Nephron progenitor cell (in vitro differentiated cells): ENCODE measurements at regions not wholly inside any gene's neighbourhood (a gene's known extent, or its start where the extent isn't known, plus 50 kb on each side); places are given as distances from the start of the nearest gene placed in this dataset.

Experiments used
- DNase-seq: peaks from one replicate; pipeline ENCODE4 v3.0.0; 2021
- H3K27ac Mint-ChIP-seq: 2 replicates; pipeline ENCODE4 v1.8.0; 2021; ENCODE audit warnings: mild to moderate bottlenecking, moderate library complexity, mixed read lengths
- H3K27me3 Mint-ChIP-seq: 2 replicates; pipeline ENCODE4 v1.8.0; 2021; ENCODE audit warnings: mild to moderate bottlenecking, low read depth, mixed read lengths; ENCODE audit not compliant: poor library complexity
- H3K36me3 Mint-ChIP-seq: 2 replicates; pipeline ENCODE4 v1.8.0; 2021; ENCODE audit warnings: low read depth, mixed read lengths
- H3K4me1 Mint-ChIP-seq: 2 replicates; pipeline ENCODE4 v1.8.0; 2021; ENCODE audit warnings: mixed read lengths
- H3K4me3 Mint-ChIP-seq: 2 replicates; pipeline ENCODE4 v1.8.0; 2021; ENCODE audit warnings: mild to moderate bottlenecking, moderate library complexity, mixed read lengths
- H3K9me3 Mint-ChIP-seq: 2 replicates; pipeline ENCODE4 v1.8.0; 2021; ENCODE audit warnings: mild to moderate bottlenecking, moderate library complexity, mixed read lengths
- TF ChIP-seq, protein P1 (sequence below): fragments of 200-600 bp; sonication (generic); IDR thresholded peaks from 2 replicates; pipeline ENCODE4 v1.5.0; 2021; ENCODE audit warnings: antibody characterized with exemption

DNA sequence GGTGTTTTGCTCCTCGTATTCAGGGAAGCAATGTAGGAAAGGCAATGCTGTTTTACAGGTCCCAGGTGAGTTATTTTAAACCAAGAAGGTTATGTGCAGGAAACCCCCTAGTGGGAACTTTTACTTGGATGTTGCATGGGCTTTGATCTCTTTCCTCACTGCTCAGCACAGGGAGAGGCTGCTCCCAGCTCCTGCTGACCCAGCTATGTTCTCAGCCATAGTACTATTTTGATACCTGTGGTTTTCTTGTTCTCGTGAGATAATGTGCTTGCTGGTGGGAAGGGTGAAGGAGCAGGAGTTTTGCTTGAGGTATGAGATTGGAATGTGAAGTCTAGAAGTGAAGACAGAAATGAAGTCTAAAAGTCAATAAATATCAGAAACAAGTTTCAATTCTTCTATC is 265.6 kb upstream of the FBXL7 start:
- H3K4me1 Mint-ChIP-seq: no peaks in the 10 kb centered on the region
- no peak for DNase-seq
- H3K4me3 Mint-ChIP-seq: no peak overlapping the region
- peaks cover 2% of the 10 kb centered on the region for H3K9me3 Mint-ChIP-seq
- H3K27me3 Mint-ChIP-seq: peaks cover 13% of the 10 kb centered on the region
- H3K36me3 Mint-ChIP-seq: no peaks in the 10 kb centered on the region
- no peak overlapping the region for H3K27ac Mint-ChIP-seq
- TF ChIP-seq, protein P1, sequence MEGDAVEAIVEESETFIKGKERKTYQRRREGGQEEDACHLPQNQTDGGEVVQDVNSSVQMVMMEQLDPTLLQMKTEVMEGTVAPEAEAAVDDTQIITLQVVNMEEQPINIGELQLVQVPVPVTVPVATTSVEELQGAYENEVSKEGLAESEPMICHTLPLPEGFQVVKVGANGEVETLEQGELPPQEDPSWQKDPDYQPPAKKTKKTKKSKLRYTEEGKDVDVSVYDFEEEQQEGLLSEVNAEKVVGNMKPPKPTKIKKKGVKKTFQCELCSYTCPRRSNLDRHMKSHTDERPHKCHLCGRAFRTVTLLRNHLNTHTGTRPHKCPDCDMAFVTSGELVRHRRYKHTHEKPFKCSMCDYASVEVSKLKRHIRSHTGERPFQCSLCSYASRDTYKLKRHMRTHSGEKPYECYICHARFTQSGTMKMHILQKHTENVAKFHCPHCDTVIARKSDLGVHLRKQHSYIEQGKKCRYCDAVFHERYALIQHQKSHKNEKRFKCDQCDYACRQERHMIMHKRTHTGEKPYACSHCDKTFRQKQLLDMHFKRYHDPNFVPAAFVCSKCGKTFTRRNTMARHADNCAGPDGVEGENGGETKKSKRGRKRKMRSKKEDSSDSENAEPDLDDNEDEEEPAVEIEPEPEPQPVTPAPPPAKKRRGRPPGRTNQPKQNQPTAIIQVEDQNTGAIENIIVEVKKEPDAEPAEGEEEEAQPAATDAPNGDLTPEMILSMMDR: no peak

DNA sequence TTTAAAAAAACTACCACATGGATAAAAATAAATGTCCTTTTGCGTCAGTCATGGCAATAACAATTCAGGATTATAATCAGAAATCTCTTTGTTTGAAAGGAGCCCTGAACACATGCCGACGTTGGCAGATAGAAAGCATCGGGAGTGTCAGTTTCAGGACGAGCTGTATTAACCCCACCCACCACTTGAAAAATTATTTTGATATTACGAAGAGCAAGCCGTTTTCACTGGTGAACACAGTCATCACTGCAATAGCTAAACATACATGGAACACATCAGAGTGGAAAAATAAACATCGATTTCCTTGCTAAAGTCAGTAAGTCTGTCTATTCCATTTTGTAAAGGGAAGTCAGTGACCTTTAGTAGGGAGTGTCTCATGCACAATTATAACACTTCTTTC is 266.4 kb upstream of the FBXL7 start:
- H3K9me3 Mint-ChIP-seq: no peaks in the 10 kb centered on the region
- no peaks in the 10 kb centered on the region for H3K4me1 Mint-ChIP-seq
- no peak for DNase-seq
- TF ChIP-seq, protein P1: no peak
- no peak overlapping the region for H3K4me3 Mint-ChIP-seq
- H3K36me3 Mint-ChIP-seq: no peaks in the 10 kb centered on the region
- no peak overlapping the region for H3K27ac Mint-ChIP-seq
- peaks cover 13% of the 10 kb centered on the region for H3K27me3 Mint-ChIP-seq

DNA sequence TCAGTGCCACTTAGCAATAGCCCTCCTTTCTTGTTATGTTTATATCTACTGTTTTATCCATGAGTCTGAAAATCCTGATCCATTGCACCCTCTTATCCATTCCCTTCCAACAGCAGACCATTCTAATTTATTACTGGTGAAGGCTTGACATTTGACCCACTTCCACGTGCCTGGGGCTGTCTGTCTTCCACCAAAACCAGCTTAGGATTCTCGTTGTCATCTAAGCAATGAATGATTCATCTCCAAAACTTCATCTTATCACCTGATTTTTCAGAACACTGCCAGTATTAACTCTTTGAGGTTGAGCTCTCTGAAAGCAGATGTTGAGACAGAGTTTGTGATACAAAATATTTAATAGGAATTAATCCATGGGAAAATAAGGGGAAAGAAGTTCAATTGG is 277.8 kb upstream of the FBXL7 start:
- DNase-seq: no peak
- H3K4me3 Mint-ChIP-seq: no peak overlapping the region
- H3K27me3 Mint-ChIP-seq: no peaks in the 10 kb centered on the region
- TF ChIP-seq, protein P1: no peak
- no peaks in the 10 kb centered on the region for H3K4me1 Mint-ChIP-seq
- H3K36me3 Mint-ChIP-seq: no peaks in the 10 kb centered on the region
- H3K27ac Mint-ChIP-seq: no peak overlapping the region
- no peaks in the 10 kb centered on the region for H3K9me3 Mint-ChIP-seq

DNA sequence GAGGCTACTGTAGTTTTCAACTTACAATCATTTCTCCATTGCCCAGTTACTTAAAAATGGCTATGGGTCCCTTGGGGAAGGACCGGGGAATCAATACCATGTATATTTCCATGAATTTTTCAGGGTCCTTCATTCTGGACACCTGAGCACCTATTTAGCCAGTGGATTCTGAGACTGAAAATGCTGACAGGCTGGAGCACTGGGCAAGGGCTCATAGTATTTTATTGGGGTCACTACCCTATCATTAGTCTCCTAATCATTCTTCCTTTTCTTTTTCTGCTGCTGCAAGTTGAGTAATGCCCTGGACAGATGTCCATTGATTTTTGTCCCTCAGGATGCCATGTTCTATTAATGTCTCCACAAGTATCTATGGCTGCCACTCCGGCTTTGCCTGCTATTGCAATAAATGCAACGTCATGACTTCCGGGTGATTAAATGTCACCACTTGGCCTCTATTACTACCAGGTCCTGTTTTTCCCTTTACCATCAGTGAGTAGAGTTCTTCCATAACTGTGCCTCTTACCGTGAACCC is 279.3 kb upstream of the FBXL7 start:
- H3K9me3 Mint-ChIP-seq: no peaks in the 10 kb centered on the region

DNA sequence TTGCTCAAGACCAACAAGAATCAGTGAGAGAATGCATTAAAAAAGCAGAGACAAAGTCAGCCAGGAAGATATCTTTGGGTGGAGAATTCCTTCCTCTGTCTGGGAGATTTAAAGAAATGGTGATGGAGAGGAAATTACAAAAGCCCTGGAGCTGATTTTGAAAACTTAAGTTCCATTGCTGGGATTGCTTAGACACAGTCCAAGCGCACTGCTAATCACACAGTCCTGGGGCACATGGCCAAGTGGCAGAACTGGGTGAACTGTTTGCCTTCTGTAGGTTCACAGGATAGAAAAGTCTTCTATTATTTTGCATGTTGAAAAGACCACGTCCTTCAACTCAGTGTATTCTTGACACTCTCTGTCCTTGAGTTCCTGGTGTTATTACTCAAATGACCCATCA is 284.9 kb upstream of the FBXL7 start:
- Mint-ChIP-seq H3K9me3 (no peaks in the 10 kb centered on the region), H3K4me1 (no peaks in the 10 kb centered on the region), H3K27me3 (no peaks in the 10 kb centered on the region), H3K36me3 (no peaks in the 10 kb centered on the region), H3K27ac (no peak overlapping the region), H3K4me3 (no peak overlapping the region)
- TF ChIP-seq, protein P1: no peak
- no peak for DNase-seq

More for the DNA sequence above, 279.3 kb upstream of the FBXL7 start:
- Mint-ChIP-seq H3K27me3 (no peaks in the 10 kb centered on the region), H3K4me3 (no peak overlapping the region), H3K36me3 (no peaks in the 10 kb centered on the region), H3K27ac (no peak overlapping the region), H3K4me1 (no peaks in the 10 kb centered on the region)
- no peak for DNase-seq
- TF ChIP-seq, protein P1: no peak

DNA sequence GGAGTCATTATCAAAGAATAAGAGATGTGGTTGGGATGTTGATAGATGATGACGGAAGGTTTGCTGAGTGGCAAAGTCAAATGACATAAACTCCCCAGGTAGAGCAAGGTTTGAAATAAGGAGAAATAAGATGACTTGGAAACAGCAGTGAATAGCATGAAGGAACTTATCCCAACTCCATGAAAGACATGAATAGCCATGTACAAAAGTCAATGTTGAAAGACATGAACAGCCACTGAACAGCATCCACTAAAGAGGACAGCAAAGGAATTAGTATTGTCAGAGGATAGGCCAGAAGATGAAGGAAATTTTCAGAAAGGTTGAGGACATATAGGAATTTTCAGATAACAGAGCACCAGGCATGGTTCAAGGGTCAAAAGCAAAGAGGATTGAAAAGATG is 286.0 kb upstream of the FBXL7 start:
- Mint-ChIP-seq H3K27ac (no peak overlapping the region), H3K4me1 (no peaks in the 10 kb centered on the region), H3K36me3 (no peaks in the 10 kb centered on the region), H3K9me3 (no peaks in the 10 kb centered on the region), H3K27me3 (no peaks in the 10 kb centered on the region), H3K4me3 (no peak overlapping the region)
- no peak for DNase-seq
- TF ChIP-seq, protein P1: no peak
